HEK293T (cell line): ENCODE measurements at regions not wholly inside any gene's neighbourhood (a gene's known extent, or its start where the extent isn't known, plus 50 kb on each side); places are given as distances from the start of the nearest gene placed in this dataset.

Experiments used
- BHLHE40 ChIP-seq: fragments of 450-650 bp; IDR thresholded peaks from 2 replicates; pipeline ENCODE4 v1.6.1; 2016; ENCODE audit warnings: mild to moderate bottlenecking, moderate library complexity, borderline replicate concordance
- CTBP1 ChIP-seq: fragments of 450-650 bp; IDR thresholded peaks from 2 replicates; pipeline ENCODE4 v1.6.1; 2016; ENCODE audit warnings: borderline replicate concordance
- ELF4 ChIP-seq: fragments of 450-650 bp; IDR thresholded peaks from 2 replicates; pipeline ENCODE4 v1.6.1; 2017; ENCODE audit warnings: antibody characterized with exemption
- FOXA1 ChIP-seq: fragments of 450-650 bp; IDR thresholded peaks from 2 replicates; pipeline ENCODE4 v1.6.1; 2016; ENCODE audit warnings: mild to moderate bottlenecking
- FOXK2 ChIP-seq: fragments of 450-650 bp; IDR thresholded peaks from 2 replicates; pipeline ENCODE4 v1.6.1; 2016; ENCODE audit warnings: mild to moderate bottlenecking
- FOXM1 ChIP-seq: fragments of 450-650 bp; IDR thresholded peaks from 2 replicates; pipeline ENCODE4 v1.6.1; 2017; ENCODE audit warnings: mild to moderate bottlenecking, borderline replicate concordance
- HDGF ChIP-seq: fragments of 450-650 bp; IDR thresholded peaks from 2 replicates; pipeline ENCODE4 v1.6.1; 2017; ENCODE audit warnings: antibody characterized with exemption, borderline replicate concordance
- L3MBTL2 ChIP-seq: fragments of 450-650 bp; conservative IDR thresholded peaks from 2 replicates; pipeline ENCODE4 v1.6.1; 2016; ENCODE audit warnings: mild to moderate bottlenecking
- NFRKB ChIP-seq: fragments of 450-650 bp; IDR thresholded peaks from 2 replicates; pipeline ENCODE4 v1.6.1; 2016; ENCODE audit warnings: mild to moderate bottlenecking, moderate library complexity
- PKNOX1 ChIP-seq: fragments of 450-650 bp; IDR thresholded peaks from 2 replicates; pipeline ENCODE4 v1.6.1; 2016
- SP1 ChIP-seq: fragments of 450-650 bp; IDR thresholded peaks from 2 replicates; pipeline ENCODE4 v1.6.1; 2017
- SUZ12 ChIP-seq: fragments of 450-650 bp; IDR thresholded peaks from 2 replicates; pipeline ENCODE4 v1.6.1; 2016; ENCODE audit warnings: mild to moderate bottlenecking
- TARDBP ChIP-seq: fragments of 450-650 bp; IDR thresholded peaks from 2 replicates; pipeline ENCODE4 v1.6.1; 2016
- ZNF384 ChIP-seq: fragments of 450-650 bp; IDR thresholded peaks from 2 replicates; pipeline ENCODE4 v1.6.1; 2016

- TF ChIP-seq ZNF384 = no peak
- no peak for TF ChIP-seq BHLHE40
- no peak for TF ChIP-seq CTBP1
- no peak for TF ChIP-seq SP1
- no peak for TF ChIP-seq TARDBP
- TF ChIP-seq NFRKB = no peak
- TF ChIP-seq FOXM1 = no peak
- no peak for TF ChIP-seq PKNOX1
- TF ChIP-seq ELF4 = no peak
- no peak for TF ChIP-seq FOXK2
- TF ChIP-seq HDGF = no peak
- TF ChIP-seq SUZ12 = no peak
- no peak for TF ChIP-seq FOXA1
- no peak for TF ChIP-seq L3MBTL2
Measured at GRCh38 chr18:27869735-27870134, 307.2 kb downstream of the CDH2 start.
